ENCODE measurements at regions not wholly inside any gene's neighbourhood (a gene's known extent, or its start where the extent isn't known, plus 50 kb on each side); places are given as distances from the start of the nearest gene placed in this dataset.

- no peak for TF ChIP-seq CTCF (IDR thresholded peaks at IDR 0.05; ENCODE audit: poor library complexity, severe bottlenecking)
- TF ChIP-seq REST (IDR thresholded peaks at IDR 0.05; ENCODE audit: borderline replicate concordance): no peak
Observed at GRCh38 chr6:90809035-90809434, 222.2 kb upstream of the MAP3K7 start.
